Neural cell (in vitro differentiated cells): ENCODE measurements at regions not wholly inside any gene's neighbourhood (a gene's known extent, or its start where the extent isn't known, plus 50 kb on each side); places are given as distances from the start of the nearest gene placed in this dataset.

Experiments
- H2AFZ ChIP-seq: fragments of 200-600, 300-800 bp; sonication (generic), shearing (Covaris generic); 2 replicates; pipeline ENCODE4 v1.6.0; 2014; ENCODE audit warnings: low read depth, mild to moderate bottlenecking, antibody characterized with exemption, low read length, moderate library complexity
- H3F3A ChIP-seq: fragments of 200-600 bp; shearing (Covaris generic); 2 replicates; pipeline ENCODE4 v1.6.1; 2016; ENCODE audit warnings: mild to moderate bottlenecking, moderate library complexity, mixed read lengths, antibody characterized with exemption, low read length; ENCODE audit not compliant: insufficient read depth, poor library complexity, severe bottlenecking
- H3K27ac ChIP-seq: fragments of 200-600, 300-800 bp; sonication (generic), shearing (Covaris generic); 2 replicates; pipeline ENCODE4 v1.5.1; 2014; ENCODE audit warnings: mild to moderate bottlenecking, low read length, moderate library complexity
- H3K27me3 ChIP-seq: fragments of 300-800, 200-600 bp; sonication (generic), shearing (Covaris generic); 2 replicates; pipeline ENCODE4 v1.6.0; 2014; ENCODE audit warnings: mild to moderate bottlenecking, low read depth, low read length, moderate library complexity; ENCODE audit not compliant: insufficient read depth
- H3K36me3 ChIP-seq: fragments of 300-800, 200-600 bp; sonication (generic), shearing (Covaris generic); 2 replicates; pipeline ENCODE4 v1.5.1; 2014; ENCODE audit warnings: mild to moderate bottlenecking, antibody characterized with exemption, low read length, moderate library complexity; ENCODE audit not compliant: insufficient read depth
- H3K4me2 ChIP-seq: fragments of 300-800, 200-600 bp; sonication (generic), shearing (Covaris generic); 2 replicates; pipeline ENCODE4 v1.6.0; 2014; ENCODE audit warnings: mild to moderate bottlenecking, low read length
- H3K4me3 ChIP-seq: fragments of 300-800, 200-600 bp; sonication (generic), shearing (Covaris generic); 2 replicates; pipeline ENCODE4 v1.5.1; 2014; ENCODE audit warnings: mild to moderate bottlenecking, low read length, moderate library complexity
- H3K79me2 ChIP-seq: fragments of 200-600 bp; shearing (Covaris generic); replicated peaks from 2 replicates; pipeline ENCODE4 v1.6.0; 2014; ENCODE audit warnings: mild to moderate bottlenecking, low read length, moderate library complexity; ENCODE audit not compliant: insufficient read depth
- H3K9ac ChIP-seq: fragments of 300-800, 200-600 bp; sonication (generic), shearing (Covaris generic); 2 replicates; pipeline ENCODE4 v1.6.1; 2016; ENCODE audit warnings: mild to moderate bottlenecking, low read length, mixed read lengths
- H3K9me2 ChIP-seq: fragments of 200-600 bp; shearing (Covaris generic); 2 replicates; pipeline ENCODE4 v1.6.1; 2016; ENCODE audit warnings: mild to moderate bottlenecking, low read length, mixed read lengths; ENCODE audit not compliant: insufficient read depth
- H3K9me3 ChIP-seq: fragments of 200-600, 300-800 bp; sonication (generic), shearing (Covaris generic); 2 replicates; pipeline ENCODE4 v1.6.1; 2016; ENCODE audit warnings: mild to moderate bottlenecking, mixed run types, low read length, moderate library complexity, mixed read lengths
- H4K20me1 ChIP-seq: fragments of 200-600 bp; shearing (Covaris generic); 2 replicates; pipeline ENCODE4 v1.6.1; 2016; ENCODE audit warnings: mild to moderate bottlenecking, mixed run types; ENCODE audit not compliant: insufficient read depth
- CTCF ChIP-seq: fragments of 450-650 bp; IDR thresholded peaks from 2 replicates; pipeline ENCODE4 v1.5.1; 2014; ENCODE audit warnings: antibody characterized with exemption, mild to moderate bottlenecking, moderate library complexity; ENCODE audit not compliant: poor library complexity, severe bottlenecking
- EP300 ChIP-seq: fragments of 450-650 bp; conservative IDR thresholded peaks from 2 replicates; pipeline ENCODE4 v1.6.1; 2014; ENCODE audit warnings: antibody characterized with exemption, mild to moderate bottlenecking, moderate library complexity; ENCODE audit not compliant: poor library complexity, severe bottlenecking
- EZH2 ChIP-seq: fragments of 200-600, 300-800 bp; shearing (Covaris generic), sonication (generic); IDR thresholded peaks from 2 replicates; pipeline ENCODE4 v1.6.1; 2014; ENCODE audit warnings: antibody characterized with exemption, low read length, borderline replicate concordance, mild to moderate bottlenecking; ENCODE audit not compliant: insufficient read depth, poor library complexity, severe bottlenecking
- MXI1 ChIP-seq: fragments of 450-650 bp; conservative IDR thresholded peaks from 2 replicates; pipeline ENCODE4 v1.6.1; 2014; ENCODE audit warnings: antibody characterized with exemption, mild to moderate bottlenecking; ENCODE audit not compliant: poor library complexity, severe bottlenecking
- POLR2AphosphoS5 ChIP-seq: IDR thresholded peaks from 2 replicates; pipeline ENCODE4 v1.6.1; 2012
- RAD21 ChIP-seq: fragments of 450-650 bp; conservative IDR thresholded peaks from 2 replicates; pipeline ENCODE4 v1.6.1; 2014; ENCODE audit warnings: antibody characterized with exemption, mild to moderate bottlenecking, moderate library complexity
- REST ChIP-seq: IDR thresholded peaks from 2 replicates; pipeline ENCODE4 v1.6.1; 2012; ENCODE audit warnings: borderline replicate concordance
- SMC3 ChIP-seq: fragments of 450-650 bp; conservative IDR thresholded peaks from 2 replicates; pipeline ENCODE4 v1.6.1; 2014; ENCODE audit warnings: antibody characterized with exemption, mild to moderate bottlenecking, moderate library complexity; ENCODE audit not compliant: poor library complexity
- TAF1 ChIP-seq: IDR thresholded peaks from 2 replicates; pipeline ENCODE4 v1.6.1; 2012; ENCODE audit warnings: low read depth

- Histone ChIP-seq H3F3A (peaks cover 3% of the 10 kb centered on the region), H3K27me3 (no peaks in the 10 kb centered on the region)
Observed at GRCh38 chr2:100627330-100628300, 64.8 kb downstream of the PDCL3 start.

GRCh38 chr2:100628506-100628905 lies 65.7 kb downstream of the PDCL3 start:
- peak overlapping the region; percentile 53 for H3K9ac ChIP-seq
- no peak overlapping the region for H2AFZ ChIP-seq
- peaks cover 3% of the 10 kb centered on the region for H3F3A ChIP-seq
- no peaks in the 10 kb centered on the region for H3K79me2 ChIP-seq
- H3K4me2 ChIP-seq = no peak overlapping the region
- no peaks in the 10 kb centered on the region for H3K9me2 ChIP-seq
- no peaks in the 10 kb centered on the region for H3K27me3 ChIP-seq
- no peaks in the 10 kb centered on the region for H3K36me3 ChIP-seq
- peak overlapping the region; percentile 58 for H3K4me3 ChIP-seq
- TF ChIP-seq RAD21 (no peak), MXI1 (no peak), REST (no peak), SMC3 (no peak), POLR2AphosphoS5 (no peak), EZH2 (no peak), TAF1 (no peak), CTCF (no peak), EP300 (no peak)
- peak overlapping the region; percentile 84 for H3K27ac ChIP-seq
- no peaks in the 10 kb centered on the region for H4K20me1 ChIP-seq
- no peaks in the 10 kb centered on the region for H3K9me3 ChIP-seq

More at GRCh38 chr2:100627330-100628300, 64.8 kb downstream of the PDCL3 start:
- Histone ChIP-seq H3K9ac (peak overlapping the region; percentile 53), H4K20me1 (no peaks in the 10 kb centered on the region), H3K79me2 (no peaks in the 10 kb centered on the region), H3K36me3 (no peaks in the 10 kb centered on the region), H3K9me3 (no peaks in the 10 kb centered on the region), H2AFZ (peak overlapping the region; percentile 62), H3K4me2 (peak overlapping the region; percentile 40), H3K27ac (peak overlapping the region; percentile 84), H3K9me2 (no peaks in the 10 kb centered on the region), H3K4me3 (peak overlapping the region; percentile 58)
- TF ChIP-seq TAF1 (no peak), EP300 (peak; percentile 73), POLR2AphosphoS5 (peak; percentile 22), MXI1 (peak; percentile 14), RAD21 (peak; percentile 17), REST (peak; percentile 89)
